Erythroblast (primary cell): ENCODE measurements at regions not wholly inside any gene's neighbourhood (a gene's known extent, or its start where the extent isn't known, plus 50 kb on each side); places are given as distances from the start of the nearest gene placed in this dataset.

Experiments
- GATA1 ChIP-seq: IDR thresholded peaks from 2 replicates; pipeline ENCODE4 v1.6.1; 2011; ENCODE audit warnings: low read depth, mild to moderate bottlenecking, control low read depth, low read length, moderate library complexity
- POLR2A ChIP-seq: IDR thresholded peaks from 2 replicates; pipeline ENCODE4 v1.6.1; 2011; ENCODE audit warnings: mild to moderate bottlenecking, low read length

DNA sequence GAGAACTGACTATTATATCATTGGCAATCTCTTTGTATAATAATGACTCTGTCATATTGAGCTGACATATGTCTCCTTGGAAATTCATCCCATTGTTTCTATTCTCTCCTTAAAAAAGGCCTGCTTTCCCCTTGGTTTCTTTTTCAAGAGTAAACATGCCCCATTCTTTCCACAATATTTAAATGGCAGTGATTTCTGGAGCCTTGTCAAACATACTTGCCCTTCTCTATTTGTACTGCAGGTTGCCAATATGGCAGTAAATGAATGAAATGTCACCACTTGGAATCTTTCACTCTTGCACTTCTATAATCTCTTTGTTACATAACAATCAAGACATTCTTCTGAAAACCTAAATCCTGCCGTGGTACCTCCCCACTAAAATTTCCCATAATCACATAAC, 1265.1 kb upstream of the CDH8 start:
- TF ChIP-seq POLR2A (no peak), GATA1 (no peak)
